HepG2 (cell line): ENCODE measurements at regions not wholly inside any gene's neighbourhood (a gene's known extent, or its start where the extent isn't known, plus 50 kb on each side); places are given as distances from the start of the nearest gene placed in this dataset.

ENCODE experiments used
- ATAC-seq: fragments of 200-7000 bp; cut with Tn5 transposase; 3 replicates; pipeline ENCODE4 v1.9.1; 2020; ENCODE audit warnings: mild to moderate bottlenecking, moderate library complexity
- BruUV-seq: library from RNA; stranded (reverse); fragments of 400-500 nt; replicated peaks from 2 replicates; lab custom pipeline; 2021; lab: Mats Ljungman, UMichigan
- CTCF ChIA-PET: fragments of 300-600 bp; formaldehyde crosslinking; extraction: SDS; loops from one replicate; lab custom pipeline; 2021; ENCODE audit warnings: low total read pairs, inconsistent platforms, low intra/inter-chr PET ratio; lab: Yijun Ruan, JAX
- POLR2A ChIA-PET: fragments of 350-600 bp; sonication (Branson Sonifier 250); formaldehyde crosslinking; loops from one replicate; lab custom pipeline; 2020; ENCODE audit warnings: antibody characterized with exemption, inconsistent platforms; lab: Yijun Ruan, JAX
- DNase-seq: peaks from one replicate; pipeline ENCODE4 v3.0.0-alpha.2; 2015; ENCODE audit warnings: low spot score
- FAIRE-seq: peaks from 3 replicates; lab custom pipeline; 2011; peaks lifted over from hg19 to GRCh38; lab: Jason Lieb, UNC
- H2AFZ ChIP-seq: one replicate; pipeline ENCODE4 v1.6.1; 2011; ENCODE audit warnings: low read length, inconsistent platforms
- H3K27ac ChIP-seq: fragments of 300-600 bp; 3 replicates; pipeline ENCODE4 v1.8.0; 2011; ENCODE audit warnings: mixed run types, mild to moderate bottlenecking, mixed read lengths, low read length, inconsistent platforms; ENCODE audit not compliant: insufficient read depth; ENCODE audit errors: extremely low read length
- H3K27me3 ChIP-seq, 2 experiments: fragments of 200-600 bp in 1 of 2; 2 replicates in 1 of 2; 3 replicates in 1 of 2; pipeline versions ENCODE4 v1.6.0 to v1.8.0; 2011; ENCODE audit warnings: low read length in 2 of 2, mild to moderate bottlenecking in 2 of 2, moderate library complexity in 2 of 2, inconsistent platforms in 1 of 2; ENCODE audit not compliant: insufficient read depth in 2 of 2, control insufficient read depth in 1 of 2
- H3K36me3 ChIP-seq, 2 experiments: fragments of 200-600 bp in 1 of 2; replicated peaks in 1 of 2; 2 replicates in 1 of 2; 3 replicates in 1 of 2; pipeline versions ENCODE4 v1.5.1 to v1.8.0; 2011; ENCODE audit warnings: low read length in 2 of 2, inconsistent platforms in 1 of 2; ENCODE audit not compliant: insufficient read depth in 2 of 2, control insufficient read depth in 1 of 2
- H3K4me1 ChIP-seq: 2 replicates; pipeline ENCODE4 v1.5.1; 2012; ENCODE audit warnings: low read length, inconsistent platforms; ENCODE audit not compliant: insufficient read depth
- H3K4me2 ChIP-seq: 2 replicates; pipeline ENCODE4 v1.6.0; 2011; ENCODE audit warnings: low read depth, low read length, inconsistent platforms
- H3K4me3 ChIP-seq, 3 experiments: fragments of 200-600 bp in 1 of 3; sonication (generic), shearing (Covaris generic) in 1 of 3; replicated peaks in 1 of 3; 2 replicates each; pipeline ENCODE4 v1.5.1; 2011 to 2016; ENCODE audit warnings: low read length in 3 of 3, inconsistent platforms in 2 of 3, low read depth in 2 of 3, mild to moderate bottlenecking in 2 of 3, control low read depth in 1 of 3, mixed read lengths in 1 of 3; ENCODE audit not compliant: insufficient read depth in 1 of 3
- H3K79me2 ChIP-seq: one replicate; pipeline ENCODE4 v1.6.1; 2011; ENCODE audit warnings: low read length, inconsistent platforms; ENCODE audit not compliant: insufficient read depth
- H3K9ac ChIP-seq: 2 replicates; pipeline ENCODE4 v1.6.0; 2011; ENCODE audit warnings: mild to moderate bottlenecking, low read depth, low read length, inconsistent platforms; ENCODE audit not compliant: insufficient read depth
- H3K9me3 ChIP-seq: 2 replicates; pipeline ENCODE4 v1.5.1; 2012; ENCODE audit warnings: mild to moderate bottlenecking, low read length
- H4K20me1 ChIP-seq: 2 replicates; pipeline ENCODE4 v1.6.0; 2011; ENCODE audit warnings: inconsistent platforms, mild to moderate bottlenecking, low read length, moderate library complexity; ENCODE audit not compliant: insufficient read depth
- GTF3A ChIP-seq: sonication (generic); formaldehyde crosslinking; conservative IDR thresholded peaks from 2 replicates; pipeline ENCODE4 v1.4.0; 2020; ENCODE audit warnings: mild to moderate bottlenecking, missing genetic modification reagents
- HDAC2 ChIP-seq: sonication (generic); formaldehyde crosslinking; IDR thresholded peaks from 2 replicates; pipeline ENCODE4 v1.4.0; 2020; ENCODE audit warnings: missing genetic modification reagents
- MEIS2 ChIP-seq: sonication (generic); formaldehyde crosslinking; IDR thresholded peaks from 2 replicates; pipeline ENCODE4 v1.9.0; 2021; ENCODE audit warnings: mild to moderate bottlenecking, missing genetic modification reagents
- RAD21 ChIP-seq: fragments of 450-650 bp; formaldehyde crosslinking; IDR thresholded peaks from 2 replicates; pipeline ENCODE4 v1.5.0; 2020; ENCODE audit warnings: mild to moderate bottlenecking
- ZNF101 ChIP-seq: sonication (generic); formaldehyde crosslinking; IDR thresholded peaks from 2 replicates; pipeline ENCODE4 v1.4.0; 2020; ENCODE audit warnings: mild to moderate bottlenecking, low read depth, missing genetic modification reagents, borderline replicate concordance
- ZNF230 ChIP-seq: sonication (generic); formaldehyde crosslinking; IDR thresholded peaks from 2 replicates; pipeline ENCODE4 v1.4.0; 2020; ENCODE audit warnings: mild to moderate bottlenecking, missing genetic modification reagents
- ZNF431 ChIP-seq: sonication (generic); formaldehyde crosslinking; IDR thresholded peaks from 2 replicates; pipeline ENCODE4 v1.9.0; 2022; ENCODE audit warnings: missing genetic modification reagents, low read depth, mild to moderate bottlenecking, borderline replicate concordance
- ZNF724P ChIP-seq: sonication (generic); formaldehyde crosslinking; IDR thresholded peaks from 2 replicates; pipeline ENCODE4 v1.8.0; 2022; ENCODE audit warnings: missing genetic modification reagents, borderline replicate concordance
- ZNF839 ChIP-seq: sonication (generic); formaldehyde crosslinking; IDR thresholded peaks from 2 replicates; pipeline ENCODE4 v1.4.0; 2020; ENCODE audit warnings: missing genetic modification reagents, mild to moderate bottlenecking, borderline replicate concordance
- WGBS: methylation state at CpG from one replicate; pipeline ENCODE4 v1.1.6; 2017; ENCODE audit warnings: low lambda C conversion rate; 5-methylcytosine and 5-hydroxymethylcytosine counted together
- in situ Hi-C: cut with HindIII; loops from 2 replicates; pipeline ENCODE4 v1.10.0; 2017; ENCODE audit warnings: low pct_unique_long_range_greater_than_20kb; ENCODE audit not compliant: extremely low pct_ligation_motif_present
- intact Hi-C: fragments of 100-400 bp; cut with micrococcal nuclease; formaldehyde crosslinking; loops from one replicate; pipeline ENCODE4 v1.10.0; 2022; ENCODE audit not compliant: unreplicated experiment
- TF ChIP-seq, protein P1 (sequence below): sonication (generic); formaldehyde crosslinking; IDR thresholded peaks from 2 replicates; pipeline ENCODE4 v1.4.0; 2020; ENCODE audit warnings: missing genetic modification reagents, borderline replicate concordance

GRCh38 chr12:65664715-65665250 is 159.5 kb upstream of the HMGA2 start:
- intact Hi-C loops, result no loop called here

More at GRCh38 chr12:65664715-65665250, 159.5 kb upstream of the HMGA2 start:
- TF ChIP-seq ZNF724P (no peak), ZNF101 (CRISPR knock-in tag) (no peak), ZNF431 (no peak), HDAC2 (no peak), RAD21 (CRISPR knock-in tag) (no peak), ZNF839 (no peak), ZNF230 (no peak), MEIS2 (CRISPR knock-in tag) (no peak), GTF3A (CRISPR knock-in tag) (no peak)
- TF ChIP-seq, protein P1, sequence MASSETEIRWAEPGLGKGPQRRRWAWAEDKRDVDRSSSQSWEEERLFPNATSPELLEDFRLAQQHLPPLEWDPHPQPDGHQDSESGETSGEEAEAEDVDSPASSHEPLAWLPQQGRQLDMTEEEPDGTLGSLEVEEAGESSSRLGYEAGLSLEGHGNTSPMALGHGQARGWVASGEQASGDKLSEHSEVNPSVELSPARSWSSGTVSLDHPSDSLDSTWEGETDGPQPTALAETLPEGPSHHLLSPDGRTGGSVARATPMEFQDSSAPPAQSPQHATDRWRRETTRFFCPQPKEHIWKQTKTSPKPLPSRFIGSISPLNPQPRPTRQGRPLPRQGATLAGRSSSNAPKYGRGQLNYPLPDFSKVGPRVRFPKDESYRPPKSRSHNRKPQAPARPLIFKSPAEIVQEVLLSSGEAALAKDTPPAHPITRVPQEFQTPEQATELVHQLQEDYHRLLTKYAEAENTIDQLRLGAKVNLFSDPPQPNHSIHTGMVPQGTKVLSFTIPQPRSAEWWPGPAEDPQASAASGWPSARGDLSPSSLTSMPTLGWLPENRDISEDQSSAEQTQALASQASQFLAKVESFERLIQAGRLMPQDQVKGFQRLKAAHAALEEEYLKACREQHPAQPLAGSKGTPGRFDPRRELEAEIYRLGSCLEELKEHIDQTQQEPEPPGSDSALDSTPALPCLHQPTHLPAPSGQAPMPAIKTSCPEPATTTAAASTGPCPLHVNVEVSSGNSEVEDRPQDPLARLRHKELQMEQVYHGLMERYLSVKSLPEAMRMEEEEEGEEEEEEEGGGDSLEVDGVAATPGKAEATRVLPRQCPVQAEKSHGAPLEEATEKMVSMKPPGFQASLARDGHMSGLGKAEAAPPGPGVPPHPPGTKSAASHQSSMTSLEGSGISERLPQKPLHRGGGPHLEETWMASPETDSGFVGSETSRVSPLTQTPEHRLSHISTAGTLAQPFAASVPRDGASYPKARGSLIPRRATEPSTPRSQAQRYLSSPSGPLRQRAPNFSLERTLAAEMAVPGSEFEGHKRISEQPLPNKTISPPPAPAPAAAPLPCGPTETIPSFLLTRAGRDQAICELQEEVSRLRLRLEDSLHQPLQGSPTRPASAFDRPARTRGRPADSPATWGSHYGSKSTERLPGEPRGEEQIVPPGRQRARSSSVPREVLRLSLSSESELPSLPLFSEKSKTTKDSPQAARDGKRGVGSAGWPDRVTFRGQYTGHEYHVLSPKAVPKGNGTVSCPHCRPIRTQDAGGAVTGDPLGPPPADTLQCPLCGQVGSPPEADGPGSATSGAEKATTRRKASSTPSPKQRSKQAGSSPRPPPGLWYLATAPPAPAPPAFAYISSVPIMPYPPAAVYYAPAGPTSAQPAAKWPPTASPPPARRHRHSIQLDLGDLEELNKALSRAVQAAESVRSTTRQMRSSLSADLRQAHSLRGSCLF (CRISPR knock-in tag), result no peak
- DNase-seq, result no peak
- peaks cover 0 to 1% of the 10 kb centered on the region in 2 experiments; a peak in 3 of 5 replicates for H3K27me3 ChIP-seq
- H3K4me3 ChIP-seq, result no peak overlapping the region
- H2AFZ ChIP-seq, result no peak overlapping the region
- no peak overlapping the region for H3K4me2 ChIP-seq
- no peaks in the 10 kb centered on the region for H3K4me1 ChIP-seq
- H3K27ac ChIP-seq, result no peak overlapping the region
- BruUV-seq, result no TSS peak
- ChIA-PET POLR2A (no interaction called here), CTCF (no interaction called here)
- H4K20me1 ChIP-seq, result no peaks in the 10 kb centered on the region
- no peak for ATAC-seq
- H3K9me3 ChIP-seq, result no peaks in the 10 kb centered on the region
- H3K79me2 ChIP-seq, result no peaks in the 10 kb centered on the region
- in situ Hi-C loops, result no loop called here
- no peaks in the 10 kb centered on the region for H3K36me3 ChIP-seq
- H3K9ac ChIP-seq, result no peak overlapping the region
- 3% methylated on average over 3 of the region's 3 CpGs for WGBS
- FAIRE-seq, result no peak
